ENCODE measurements at regions not wholly inside any gene's neighbourhood (a gene's known extent, or its start where the extent isn't known, plus 50 kb on each side); places are given as distances from the start of the nearest gene placed in this dataset.

GRCh38 chr14:31966896-31967668 is 110.0 kb upstream of the ARHGAP5 start:
- DNase-seq, result no peak

- no peak for DNase-seq
Observed at GRCh38 chr14:31967669-31967975, 109.5 kb upstream of the ARHGAP5 start.

GRCh38 chr14:31968107-31968810 is 108.8 kb upstream of the ARHGAP5 start:
- DNase-seq, result no peak

- DNase-seq, result no peak
Observed at GRCh38 chr14:31968956-31969698, 108.0 kb upstream of the ARHGAP5 start.

- no peak for DNase-seq
Observed at GRCh38 chr14:31969699-31970240, 107.3 kb upstream of the ARHGAP5 start.

GRCh38 chr14:31970744-31971143 is 106.4 kb upstream of the ARHGAP5 start:
- DNase-seq, result no peak

- no peak for DNase-seq
Observed at GRCh38 chr14:31971612-31972011, 105.5 kb upstream of the ARHGAP5 start.

GRCh38 chr14:31977001-31977556 is 100.0 kb upstream of the ARHGAP5 start:
- no peak for DNase-seq

- no peak for DNase-seq
Observed at GRCh38 chr14:31978423-31978822, 98.7 kb upstream of the ARHGAP5 start.

- no peak for DNase-seq
Observed at GRCh38 chr14:31982642-31983041, 94.5 kb upstream of the ARHGAP5 start.

GRCh38 chr14:31986405-31986804 is 90.7 kb upstream of the ARHGAP5 start:
- DNase-seq, result no peak

GRCh38 chr14:31987721-31988120 is 89.4 kb upstream of the ARHGAP5 start:
- no peak for DNase-seq

GRCh38 chr14:31988244-31988643 is 88.9 kb upstream of the ARHGAP5 start:
- DNase-seq, result no peak

- no peak for DNase-seq
Observed at GRCh38 chr14:31990183-31990857, 86.8 kb upstream of the ARHGAP5 start.

- no peak for DNase-seq
Observed at GRCh38 chr14:31990926-31991572, 86.1 kb upstream of the ARHGAP5 start.

- no peak for DNase-seq
Observed at GRCh38 chr14:31992011-31992447, 85.1 kb upstream of the ARHGAP5 start.

GRCh38 chr14:31993521-31993951 is 83.6 kb upstream of the ARHGAP5 start:
- no peak for DNase-seq

GRCh38 chr14:31994391-31995033 is 82.6 kb upstream of the ARHGAP5 start:
- DNase-seq, result no peak

- no peak for DNase-seq
Observed at GRCh38 chr14:32003585-32003984, 73.5 kb upstream of the ARHGAP5 start.

- DNase-seq, result no peak
Observed at GRCh38 chr14:32004300-32004699, 72.8 kb upstream of the ARHGAP5 start.

GRCh38 chr14:32005628-32006027 is 71.5 kb upstream of the ARHGAP5 start:
- no peak for DNase-seq

Data from GOT3 (cell line).